ENCODE measurements at regions not wholly inside any gene's neighbourhood (a gene's known extent, or its start where the extent isn't known, plus 50 kb on each side); places are given as distances from the start of the nearest gene placed in this dataset.

GRCh38 chr14:65901595-65901994, 489.1 kb downstream of the FUT8 start:
- TF ChIP-seq POLR2A (IDR thresholded peaks at IDR 0.05), result no peak
- no peak for TF ChIP-seq CTCF (IDR thresholded peaks at IDR 0.05)

All from uterus (tissue), 2 donors.